IPS-NIHi11 (cell line): ENCODE measurements at regions not wholly inside any gene's neighbourhood (a gene's known extent, or its start where the extent isn't known, plus 50 kb on each side); places are given as distances from the start of the nearest gene placed in this dataset.
A peak's percentile ranks its signal among the peaks of the same experiment; 100 is the strongest.
"Not testable (repeated sequence)": the region's sequence is repeated elsewhere in the genome, so short reads cannot be mapped to it uniquely, and the experiment has no call there.

Experiments used
- DNase-seq: peaks from one replicate; pipeline ENCODE4 v3.0.0; 2012; ENCODE audit warnings: mixed read lengths, low spot score

GRCh38 chr3:98644168-98644567, 50.8 kb upstream of the CPOX start:
- DNase-seq = no peak

- no peak for DNase-seq
Observed at GRCh38 chr3:98645039-98645438, 51.6 kb upstream of the CPOX start.

GRCh38 chr3:98646680-98647079, 53.3 kb upstream of the CPOX start:
- no peak for DNase-seq

- no peak for DNase-seq
Observed at GRCh38 chr3:98647197-98647596, 53.8 kb upstream of the CPOX start.

- no peak for DNase-seq
Observed at GRCh38 chr3:98650971-98651779, 57.8 kb upstream of the CPOX start.

GRCh38 chr3:98651780-98652077, 58.3 kb upstream of the CPOX start:
- no peak for DNase-seq

- DNase-seq = no peak
Observed at GRCh38 chr3:98655666-98656065, 62.3 kb upstream of the CPOX start.

- DNase-seq = peak; percentile 62
Observed at GRCh38 chr3:98657457-98657856, 64.0 kb upstream of the CPOX start.

GRCh38 chr3:98662699-98663098, 69.3 kb upstream of the CPOX start:
- DNase-seq = no peak

- DNase-seq = no peak
Observed at GRCh38 chr3:98670020-98670419, 76.6 kb upstream of the CPOX start.

GRCh38 chr3:98679986-98680385, 83.2 kb upstream of the ST3GAL6 start:
- no peak for DNase-seq

- DNase-seq = no peak
Observed at GRCh38 chr3:98680723-98681122, 82.4 kb upstream of the ST3GAL6 start.

GRCh38 chr3:98681486-98681885, 81.7 kb upstream of the ST3GAL6 start:
- no peak for DNase-seq

GRCh38 chr3:98682391-98682790, 80.7 kb upstream of the ST3GAL6 start:
- not testable (repeated sequence) for DNase-seq

- DNase-seq = no peak
Observed at GRCh38 chr3:98688363-98688762, 74.8 kb upstream of the ST3GAL6 start.

- DNase-seq = no peak
Observed at GRCh38 chr3:98690876-98691275, 72.3 kb upstream of the ST3GAL6 start.

- DNase-seq = no peak
Observed at GRCh38 chr3:98691897-98692296, 71.2 kb upstream of the ST3GAL6 start.

GRCh38 chr3:98692787-98693473, 70.2 kb upstream of the ST3GAL6 start:
- no peak for DNase-seq

- no peak for DNase-seq
Observed at GRCh38 chr3:98695796-98696195, 67.3 kb upstream of the ST3GAL6 start.

GRCh38 chr3:98696296-98696695, 66.8 kb upstream of the ST3GAL6 start:
- DNase-seq = not testable (repeated sequence)

GRCh38 chr3:98697225-98697624, 65.9 kb upstream of the ST3GAL6 start:
- DNase-seq = no peak

GRCh38 chr3:98699132-98699531, 64.0 kb upstream of the ST3GAL6 start:
- no peak for DNase-seq

GRCh38 chr3:98701071-98701675, 62.0 kb upstream of the ST3GAL6 start:
- no peak for DNase-seq
